Thyroid gland (tissue), 4 donors: ENCODE measurements at regions not wholly inside any gene's neighbourhood (a gene's known extent, or its start where the extent isn't known, plus 50 kb on each side); places are given as distances from the start of the nearest gene placed in this dataset.

Experiments used
- CTCF ChIP-seq, 6 experiments: fragments of 200-600 bp in 3 of 6; fragments of 450-650 bp in 3 of 6; sonication (generic) in 3 of 6; IDR thresholded peaks; one replicate each; pipeline ENCODE4 v1.5.1; 2016 to 2019; ENCODE audit warnings: antibody characterized with exemption in 6 of 6, mild to moderate bottlenecking in 2 of 6, inconsistent platforms in 1 of 6, moderate library complexity in 1 of 6
- POLR2A ChIP-seq, 2 donors: fragments of 450-650 bp; IDR thresholded peaks; one replicate each; pipeline ENCODE4 v1.6.1; 2017; ENCODE audit warnings: antibody characterized with exemption in 2 of 2, mild to moderate bottlenecking in 2 of 2, moderate library complexity in 1 of 2

- TF ChIP-seq POLR2A (IDR thresholded peaks at IDR 0.05) (no peak), CTCF (IDR thresholded peaks at IDR 0.05) (no peak)
These were observed 162.5 kb downstream of the REEP3 start for GRCh38 chr10:63683686-63684085.
